ENCODE measurements at regions not wholly inside any gene's neighbourhood (a gene's known extent, or its start where the extent isn't known, plus 50 kb on each side); places are given as distances from the start of the nearest gene placed in this dataset.
"Not testable (repeated sequence)": the region's sequence is repeated elsewhere in the genome, so short reads cannot be mapped to it uniquely, and the experiment has no call there.

GRCh38 chr7:15143936-15144335 lies 241.4 kb upstream of the DGKB start:
- intact Hi-C loops (cut with micrococcal nuclease) = no loop called here

- intact Hi-C loops (cut with micrococcal nuclease) = no loop called here
Measured at GRCh38 chr7:15143121-15143520, 240.6 kb upstream of the DGKB start.

- intact Hi-C loops (cut with micrococcal nuclease) = no loop called here
Measured at GRCh38 chr7:15140431-15140830, 237.9 kb upstream of the DGKB start.

GRCh38 chr7:15131661-15132060 lies 229.1 kb upstream of the DGKB start:
- intact Hi-C loops (cut with micrococcal nuclease) = no loop called here

- intact Hi-C loops (cut with micrococcal nuclease) = no loop called here
Measured at GRCh38 chr7:15130666-15131541, 228.4 kb upstream of the DGKB start.

GRCh38 chr7:15128716-15129115 lies 226.2 kb upstream of the DGKB start:
- intact Hi-C loops (cut with micrococcal nuclease) = no loop called here

- intact Hi-C loops (cut with micrococcal nuclease) = not testable (repeated sequence)
Measured at GRCh38 chr7:15126653-15127052, 224.1 kb upstream of the DGKB start.

- intact Hi-C loops (cut with micrococcal nuclease) = no loop called here
Measured at GRCh38 chr7:15123901-15124300, 221.3 kb upstream of the DGKB start.

- intact Hi-C loops (cut with micrococcal nuclease) = no loop called here
Measured at GRCh38 chr7:15113752-15114151, 211.2 kb upstream of the DGKB start.

- intact Hi-C loops (cut with micrococcal nuclease) = no loop called here
Measured at GRCh38 chr7:15105711-15106110, 203.2 kb upstream of the DGKB start.

- intact Hi-C loops (cut with micrococcal nuclease) = no loop called here
Measured at GRCh38 chr7:15104411-15105092, 202.0 kb upstream of the DGKB start.

GRCh38 chr7:15099074-15099473 lies 196.5 kb upstream of the DGKB start:
- intact Hi-C loops (cut with micrococcal nuclease) = no loop called here

- intact Hi-C loops (cut with micrococcal nuclease) = no loop called here
Measured at GRCh38 chr7:15096853-15097252, 194.3 kb upstream of the DGKB start.

GRCh38 chr7:15094989-15095388 lies 192.4 kb upstream of the DGKB start:
- intact Hi-C loops (cut with micrococcal nuclease) = no loop called here

GRCh38 chr7:15087771-15088170 lies 185.2 kb upstream of the DGKB start:
- intact Hi-C loops (cut with micrococcal nuclease) = no loop called here

- intact Hi-C loops (cut with micrococcal nuclease) = no loop called here
Measured at GRCh38 chr7:15086862-15087261, 184.3 kb upstream of the DGKB start.

- intact Hi-C loops (cut with micrococcal nuclease) = no loop called here
Measured at GRCh38 chr7:15086131-15086611, 183.6 kb upstream of the DGKB start.

GRCh38 chr7:15085366-15085765 lies 182.8 kb upstream of the DGKB start:
- intact Hi-C loops (cut with micrococcal nuclease) = no loop called here

GRCh38 chr7:15084368-15084767 lies 181.8 kb upstream of the DGKB start:
- intact Hi-C loops (cut with micrococcal nuclease) = no loop called here

GRCh38 chr7:15081891-15082290 lies 179.3 kb upstream of the DGKB start:
- intact Hi-C loops (cut with micrococcal nuclease) = no loop called here

- intact Hi-C loops (cut with micrococcal nuclease) = no loop called here
Measured at GRCh38 chr7:15073301-15073700, 170.8 kb upstream of the DGKB start.

- intact Hi-C loops (cut with micrococcal nuclease) = no loop called here
Measured at GRCh38 chr7:15068324-15068723, 165.8 kb upstream of the DGKB start.

- intact Hi-C loops (cut with micrococcal nuclease) = no loop called here
Measured at GRCh38 chr7:15057272-15057671, 154.7 kb upstream of the DGKB start.

Data from T-helper 1 cell treated with Interleukin-12 subunit alpha and Interleukin-12 subunit beta and Interleukin-4 antibody, amounts not matched to agents 30 ng/mL and 1 ng/mL, for 36 hours (primary cell).